Astrocyte of the hippocampus (primary cell): ENCODE measurements at regions not wholly inside any gene's neighbourhood (a gene's known extent, or its start where the extent isn't known, plus 50 kb on each side); places are given as distances from the start of the nearest gene placed in this dataset.
A peak's percentile ranks its signal among the peaks of the same experiment; 100 is the strongest.

Experiments
- DNase-seq: peaks from one replicate; pipeline ENCODE4 v3.0.0; 2011; ENCODE audit warnings: low read depth, low spot score

DNA sequence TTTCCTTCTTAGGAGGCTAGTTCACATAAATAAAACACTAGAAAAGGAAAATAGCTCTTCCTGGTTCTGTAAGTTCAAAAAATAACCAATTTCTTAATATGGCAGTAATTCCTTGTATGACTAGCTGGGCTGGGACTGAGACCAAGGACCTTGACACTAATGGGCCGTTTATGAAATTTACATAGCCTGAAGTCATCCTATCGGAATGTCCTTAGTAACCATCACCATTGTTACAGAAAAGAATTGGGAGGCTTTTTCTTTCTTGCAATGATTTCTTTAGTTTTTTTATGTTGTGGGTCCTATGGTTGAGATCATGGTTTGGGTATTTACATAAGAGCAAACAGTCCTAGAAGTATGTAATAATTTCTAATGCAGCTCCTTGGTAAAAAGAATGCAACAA, 87.1 kb upstream of the HDAC9 start:
- peak; percentile 81 for DNase-seq

DNA sequence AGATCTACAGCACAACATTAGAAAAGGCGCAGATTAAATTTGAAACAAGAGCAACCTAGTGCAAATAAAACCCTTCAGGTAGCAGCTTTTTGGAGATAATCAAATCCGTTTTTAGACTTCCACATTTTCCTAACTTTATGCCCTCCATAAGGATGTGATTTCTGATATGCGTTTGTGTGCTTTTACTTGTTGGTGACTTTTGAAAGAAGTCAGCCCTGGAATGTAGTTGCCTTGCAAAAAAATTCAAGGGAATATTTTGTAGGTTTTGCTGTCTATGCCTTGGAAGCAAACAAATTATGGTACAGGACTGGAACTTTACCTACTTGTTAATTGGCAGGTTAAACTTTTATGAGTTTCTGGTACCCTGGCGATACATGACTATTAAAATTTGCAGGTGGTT, 86.7 kb upstream of the HDAC9 start:
- DNase-seq: no peak

DNA sequence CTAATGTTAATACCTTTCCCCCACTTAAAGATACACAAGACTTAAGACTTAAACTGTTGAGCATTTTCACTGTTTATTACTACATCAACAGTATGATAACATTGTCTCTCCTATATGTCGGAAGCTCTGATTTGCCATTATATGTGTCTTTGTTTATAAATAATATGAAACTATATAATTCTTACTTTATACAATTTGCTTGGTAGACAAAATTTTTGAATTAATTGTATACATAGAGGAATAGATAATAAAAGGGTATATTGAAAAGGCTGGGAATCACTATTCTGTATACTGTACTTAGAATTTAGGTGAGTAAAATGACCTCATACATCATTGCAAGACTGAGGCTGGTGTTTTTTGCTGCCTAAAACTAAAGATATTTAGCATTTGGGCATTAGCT, 82.1 kb upstream of the HDAC9 start:
- no peak for DNase-seq

DNA sequence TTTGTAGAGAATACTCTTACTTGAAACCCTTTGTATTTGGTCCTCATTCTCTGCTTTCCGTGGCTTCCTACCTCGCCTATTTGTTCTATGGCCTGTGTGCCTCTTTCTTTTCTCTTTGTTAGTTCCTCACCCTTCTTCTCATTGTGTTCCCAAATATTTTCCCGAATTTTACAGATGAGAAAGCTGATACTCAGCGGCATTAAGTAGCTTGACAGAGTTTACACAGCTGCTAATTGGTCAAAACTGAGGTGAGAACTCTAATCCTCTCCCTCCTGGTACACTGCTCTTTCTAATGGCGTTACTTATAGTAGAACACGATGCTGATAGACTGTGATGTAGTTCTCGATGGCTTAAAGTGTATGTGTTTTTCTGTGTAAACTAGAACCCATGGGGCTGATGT, 80.7 kb upstream of the HDAC9 start:
- no peak for DNase-seq

- DNase-seq: no peak
These were observed 78.6 kb upstream of the HDAC9 start for GRCh38 chr7:18416988-18417387.

DNA sequence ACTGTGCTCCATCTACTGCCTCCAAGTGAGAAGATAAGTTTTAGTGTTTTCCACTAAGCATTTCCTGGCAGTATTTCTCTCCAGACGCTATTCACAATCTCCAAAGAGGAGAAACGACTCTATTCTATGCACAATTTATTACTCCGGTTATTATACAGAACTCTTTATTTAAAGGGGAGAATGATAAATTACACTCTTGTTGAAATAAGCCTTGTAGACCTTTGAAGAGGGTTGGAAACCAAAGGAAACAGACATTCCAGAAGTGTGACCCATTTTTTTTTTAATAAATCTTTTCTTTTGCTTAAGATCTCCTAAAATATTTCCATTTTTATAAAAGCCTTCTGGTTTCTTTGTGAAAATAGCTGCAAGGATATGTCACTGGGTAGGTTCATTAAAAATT, 76.1 kb upstream of the HDAC9 start:
- DNase-seq: no peak

DNA sequence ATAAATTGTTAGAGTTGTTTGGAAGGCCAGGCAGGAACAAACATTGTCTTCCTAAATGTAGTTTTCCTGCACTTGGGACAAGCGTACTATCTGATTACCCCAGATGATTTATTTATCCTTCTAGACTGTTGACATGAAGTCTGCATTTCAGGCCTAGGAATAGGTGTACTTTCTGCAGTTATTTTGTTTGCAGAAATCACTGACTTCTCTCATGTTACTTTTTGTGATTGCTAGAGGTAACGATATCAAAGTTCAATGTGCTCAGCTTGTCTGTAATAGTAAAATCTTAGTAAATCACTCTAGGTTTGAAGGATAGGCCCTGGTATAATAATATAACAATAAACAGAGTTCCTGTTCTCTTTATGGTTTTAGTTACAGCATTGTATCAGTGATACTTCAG, 75.4 kb upstream of the HDAC9 start:
- DNase-seq: no peak

DNA sequence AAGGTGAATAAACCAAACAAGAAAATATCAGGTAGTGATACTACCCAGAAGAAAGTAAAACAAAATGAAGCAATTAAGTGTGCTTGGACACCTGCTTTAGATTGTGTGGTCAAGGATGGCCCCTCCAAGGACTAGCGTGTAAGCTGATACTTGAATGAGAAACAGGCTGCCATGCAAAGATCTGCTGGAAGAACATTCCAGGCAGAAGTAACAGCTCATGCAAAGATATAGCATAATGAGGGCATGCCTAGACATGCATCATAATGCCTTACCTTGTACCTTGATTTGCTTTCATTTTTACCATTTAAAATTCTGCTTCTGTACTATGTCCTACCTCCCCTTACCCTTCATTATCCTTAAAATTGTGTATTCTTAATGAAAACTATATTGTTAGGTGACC, 74.8 kb upstream of the HDAC9 start:
- DNase-seq: no peak

GRCh38 chr7:18421297-18422002, 74.1 kb upstream of the HDAC9 start:
- peak; percentile 46 for DNase-seq

DNA sequence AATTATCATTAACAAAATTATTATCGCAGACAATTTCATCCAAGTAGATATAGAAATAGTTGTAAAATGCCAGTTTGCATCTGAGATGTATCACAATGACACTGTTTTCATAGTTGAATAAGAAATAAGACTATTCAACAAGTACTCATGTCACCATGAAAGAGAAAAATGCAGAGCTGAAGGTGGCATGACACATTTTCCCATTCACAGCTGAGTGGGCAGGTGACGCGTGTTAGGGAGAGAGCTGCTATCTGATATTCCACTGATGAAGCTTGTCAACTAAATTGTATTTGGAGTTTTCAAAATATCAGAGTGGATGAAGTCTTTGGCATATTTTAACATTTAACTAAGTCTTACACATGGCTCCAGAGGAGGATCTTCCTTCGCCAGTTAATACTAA, 70.3 kb upstream of the HDAC9 start:
- DNase-seq: no peak

GRCh38 chr7:18425838-18426445, 69.6 kb upstream of the HDAC9 start:
- no peak for DNase-seq

DNA sequence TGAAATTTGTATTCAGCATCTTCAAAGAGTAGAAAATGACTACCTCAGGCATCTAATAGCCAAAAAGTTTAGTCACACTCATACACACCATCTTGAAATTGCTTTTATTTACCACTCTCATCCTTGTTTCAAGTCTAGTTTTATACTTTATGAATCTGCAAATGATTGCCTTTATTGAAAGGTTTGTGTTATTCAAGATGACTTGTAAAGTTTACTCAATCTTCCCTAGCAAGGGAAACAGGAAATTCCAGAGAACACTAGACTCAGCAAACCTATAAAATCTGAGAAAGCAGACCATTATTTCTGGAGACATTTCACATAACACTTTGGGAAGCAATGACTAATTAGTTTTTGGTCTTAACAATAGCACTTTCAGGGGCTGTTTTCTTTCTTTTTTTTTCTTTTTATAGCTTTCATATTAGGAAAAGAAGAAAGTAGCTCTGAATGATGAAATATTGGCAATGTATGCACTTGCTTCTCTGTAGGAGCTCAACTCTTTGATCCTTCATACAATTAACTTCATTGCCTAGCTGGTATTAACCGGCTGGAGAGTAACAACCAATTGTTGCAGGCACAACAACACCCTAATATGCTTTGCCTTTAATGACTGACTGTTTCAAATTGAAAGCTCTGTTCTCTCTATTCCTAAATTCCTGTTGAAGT, 68.9 kb upstream of the HDAC9 start:
- DNase-seq: peak; percentile 29

- DNase-seq: peak; percentile 49
These were observed 66.0 kb upstream of the HDAC9 start for GRCh38 chr7:18429547-18429946.

DNA sequence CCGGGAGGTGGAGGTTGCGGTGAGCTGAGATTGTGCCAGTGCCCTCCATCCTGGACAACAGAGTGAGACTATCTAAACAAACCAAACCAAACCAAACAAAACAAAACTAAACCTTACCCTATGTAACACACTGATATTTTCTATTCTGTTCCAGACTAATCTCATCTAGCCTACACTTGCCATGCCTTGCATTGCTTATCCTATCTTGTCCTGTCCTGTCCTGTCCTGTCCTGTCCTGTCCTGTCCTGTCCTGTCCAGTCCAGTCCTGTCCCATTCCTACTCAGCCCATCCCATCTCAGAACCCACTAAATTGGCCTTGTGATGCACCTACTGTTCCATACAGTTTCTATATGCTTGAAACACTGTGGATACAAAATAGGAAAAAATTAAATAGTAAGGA, 64.7 kb upstream of the HDAC9 start:
- no peak for DNase-seq

DNA sequence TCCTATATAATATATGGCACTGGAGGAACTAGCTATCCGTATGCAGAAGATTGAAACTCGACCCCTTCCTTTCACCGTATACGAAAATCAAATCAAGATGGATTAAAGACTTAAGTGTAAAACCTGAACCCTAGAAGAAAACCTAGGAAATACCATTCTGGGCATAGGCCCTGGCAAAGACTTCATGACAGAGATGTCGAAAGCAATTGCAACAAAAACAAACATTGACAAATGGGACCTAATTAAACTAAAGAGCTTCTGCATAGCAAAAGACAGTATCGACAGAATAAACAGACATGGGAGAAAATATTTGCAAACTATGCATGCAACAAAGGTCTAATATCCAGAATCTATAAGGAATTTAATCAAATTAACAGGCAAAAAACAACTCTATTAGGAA, 61.4 kb upstream of the HDAC9 start:
- DNase-seq: no peak

- no peak for DNase-seq
These were observed 58.4 kb upstream of the HDAC9 start for GRCh38 chr7:18437101-18437500.

DNA sequence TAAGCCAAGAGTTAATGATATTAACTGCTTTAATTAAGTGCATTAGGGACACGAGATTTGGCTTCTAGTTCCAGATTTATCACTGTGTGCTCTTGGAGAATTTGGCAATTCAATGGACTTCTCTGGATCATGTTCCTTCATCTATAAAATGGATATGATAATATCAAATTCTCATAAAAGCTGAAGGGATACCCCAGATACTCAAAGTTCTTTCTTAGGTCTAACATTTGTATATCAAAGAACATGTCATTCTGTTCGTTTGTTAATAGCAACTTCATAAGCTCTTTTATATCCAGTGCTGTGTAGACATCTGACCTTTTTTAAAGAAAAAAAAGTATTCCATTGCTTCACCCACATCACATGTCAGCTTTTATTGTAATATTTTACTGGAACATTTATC, 54.6 kb upstream of the HDAC9 start:
- DNase-seq: no peak

DNA sequence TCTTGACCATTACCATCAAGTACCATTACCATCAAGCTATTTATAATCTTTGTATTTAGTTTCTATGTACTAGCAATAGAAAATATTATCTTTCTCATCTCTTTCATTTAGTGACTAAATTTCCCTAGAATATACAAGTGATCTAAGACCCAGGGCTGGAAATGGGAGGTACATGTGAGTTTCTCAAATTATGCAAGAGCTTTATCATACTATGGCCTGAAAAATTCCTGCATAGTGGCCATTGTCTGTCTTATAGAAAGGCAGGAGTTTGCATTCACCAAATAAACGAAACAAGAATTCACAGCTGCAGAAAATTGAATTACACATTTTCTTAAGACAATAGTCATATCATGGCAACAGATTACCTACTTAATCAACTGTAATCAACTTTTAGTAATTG, 50.7 kb upstream of the HDAC9 start:
- DNase-seq: no peak

- DNase-seq: no peak
These were observed 50.1 kb upstream of the HDAC9 start for GRCh38 chr7:18445483-18445882.
